Cardiac fibroblast (primary cell): ENCODE measurements at regions not wholly inside any gene's neighbourhood (a gene's known extent, or its start where the extent isn't known, plus 50 kb on each side); places are given as distances from the start of the nearest gene placed in this dataset.
"Not testable (repeated sequence)": the region's sequence is repeated elsewhere in the genome, so short reads cannot be mapped to it uniquely, and the experiment has no call there.

Source experiments
- DNase-seq, 2 donors: peaks; one replicate each; pipeline versions ENCODE4 v3.0.0 to v3.0.0-alpha.2; 2010; ENCODE audit warnings: low read depth in 2 of 2
- H3K4me3 ChIP-seq, 2 donors: replicated peaks in 1 of 2; 1 replicate in 1 of 2; 2 replicates in 1 of 2; pipeline ENCODE4 v1.5.1; 2011; ENCODE audit warnings: low read depth in 2 of 2, low read length in 2 of 2, mild to moderate bottlenecking in 2 of 2, moderate library complexity in 1 of 2
- CTCF ChIP-seq: IDR thresholded peaks from one replicate; pipeline ENCODE4 v1.5.1; 2011; ENCODE audit warnings: low read depth, mild to moderate bottlenecking, low read length, inconsistent platforms

DNA sequence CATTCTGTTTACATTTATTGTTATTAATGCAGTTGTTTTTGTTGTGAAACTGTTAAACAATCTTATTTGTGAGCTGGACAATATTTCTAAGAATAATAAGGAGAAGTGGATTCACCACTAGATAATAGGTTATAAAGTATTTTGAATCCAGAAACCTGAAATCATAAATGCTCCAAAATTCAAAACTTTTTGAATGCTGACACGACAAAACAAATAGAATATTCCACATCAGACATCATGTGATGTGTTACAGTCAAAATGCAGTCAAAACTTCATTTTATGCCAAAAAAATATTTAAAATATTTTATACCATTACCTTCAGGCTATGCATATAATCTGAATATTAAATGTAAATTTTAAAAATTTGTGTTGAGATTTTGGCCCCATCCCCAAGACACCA lies 1321.4 kb downstream of the SLITRK1 start:
- no peak overlapping the region for H3K4me3 ChIP-seq
- no peak for TF ChIP-seq CTCF
- DNase-seq, result no peak

DNA sequence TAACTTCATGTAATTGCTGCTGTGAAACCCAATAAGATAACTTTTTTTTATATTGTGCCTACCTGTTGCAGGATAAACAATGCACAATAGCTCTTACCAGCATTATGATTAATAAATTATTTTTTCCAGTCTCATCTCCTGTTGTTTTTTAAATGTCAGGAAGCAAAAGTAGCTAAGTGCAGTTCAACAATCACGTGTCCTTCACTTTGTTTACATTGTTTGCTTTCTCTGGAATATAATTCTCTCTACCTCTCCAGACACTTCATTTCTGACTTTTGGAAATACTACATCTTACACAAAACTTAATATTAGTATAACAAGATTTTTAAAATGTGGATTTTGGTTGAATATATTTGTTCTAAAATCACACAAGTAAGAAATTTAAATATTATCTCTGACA lies 1359.4 kb downstream of the SLITRK1 start:
- no peak for TF ChIP-seq CTCF
- no peak overlapping the region for H3K4me3 ChIP-seq
- DNase-seq, result no peak

GRCh38 chr13:82506805-82507414 lies 1375.4 kb downstream of the SLITRK1 start:
- H3K4me3 ChIP-seq, result no peak overlapping the region
- no peak for TF ChIP-seq CTCF
- no peak for DNase-seq

- no peak for TF ChIP-seq CTCF
- DNase-seq, result no peak
- no peak overlapping the region for H3K4me3 ChIP-seq
Measured at GRCh38 chr13:82501834-82502233, 1380.4 kb downstream of the SLITRK1 start.

GRCh38 chr13:82480415-82480814 lies 1401.9 kb downstream of the SLITRK1 start:
- DNase-seq, result no peak
- no peak for TF ChIP-seq CTCF

GRCh38 chr13:82477436-82477835 lies 1404.8 kb downstream of the SLITRK1 start:
- no peak for TF ChIP-seq CTCF
- no peak overlapping the region for H3K4me3 ChIP-seq
- DNase-seq, result no peak

More at GRCh38 chr13:82480415-82480814, 1401.9 kb downstream of the SLITRK1 start:
- H3K4me3 ChIP-seq, result no peak overlapping the region

- TF ChIP-seq CTCF, result no peak
- no peak for DNase-seq
- H3K4me3 ChIP-seq, result no peak overlapping the region
Measured at GRCh38 chr13:82467626-82468025, 1414.6 kb downstream of the SLITRK1 start.

GRCh38 chr13:82459575-82459974 lies 1422.7 kb downstream of the SLITRK1 start:
- not testable (repeated sequence) for DNase-seq

More at GRCh38 chr13:82459575-82459974, 1422.7 kb downstream of the SLITRK1 start:
- not testable (repeated sequence) for H3K4me3 ChIP-seq
